GM19468 (cell line): ENCODE measurements at regions not wholly inside any gene's neighbourhood (a gene's known extent, or its start where the extent isn't known, plus 50 kb on each side); places are given as distances from the start of the nearest gene placed in this dataset.
"Not testable (repeated sequence)": the region's sequence is repeated elsewhere in the genome, so short reads cannot be mapped to it uniquely, and the experiment has no call there.

Experiments used
- ATAC-seq: cut with Tn5 transposase; IDR thresholded peaks from one replicate; pipeline ENCODE4 v1.9.1; 2021; ENCODE audit warnings: mild to moderate bottlenecking, moderate library complexity, moderate number of reproducible peaks; ENCODE audit not compliant: unreplicated experiment; ENCODE audit errors: extremely low read depth

GRCh38 chr2:121818546-121818945 lies 63.1 kb downstream of the TSN start:
- ATAC-seq = peak; percentile 58

GRCh38 chr2:121819846-121820245 lies 64.4 kb downstream of the TSN start:
- ATAC-seq = no peak

GRCh38 chr2:121821476-121822158 lies 66.2 kb downstream of the TSN start:
- ATAC-seq = no peak

- ATAC-seq = no peak
Measured at GRCh38 chr2:121824264-121824663, 68.8 kb downstream of the TSN start.

- ATAC-seq = no peak
Measured at GRCh38 chr2:121825003-121825950, 69.8 kb downstream of the TSN start.

GRCh38 chr2:121826036-121826435 lies 70.6 kb downstream of the TSN start:
- no peak for ATAC-seq

- ATAC-seq = no peak
Measured at GRCh38 chr2:121828281-121828731, 72.9 kb downstream of the TSN start.

GRCh38 chr2:121830809-121831208 lies 75.4 kb downstream of the TSN start:
- no peak for ATAC-seq

GRCh38 chr2:121831841-121832240 lies 76.4 kb downstream of the TSN start:
- no peak for ATAC-seq

GRCh38 chr2:121832412-121833357 lies 77.2 kb downstream of the TSN start:
- ATAC-seq = no peak

- ATAC-seq = no peak
Measured at GRCh38 chr2:121833358-121833723, 77.9 kb downstream of the TSN start.

GRCh38 chr2:121836611-121837010 lies 81.2 kb downstream of the TSN start:
- ATAC-seq = no peak

GRCh38 chr2:121837591-121837990 lies 82.1 kb downstream of the TSN start:
- ATAC-seq = no peak

- ATAC-seq = no peak
Measured at GRCh38 chr2:121838551-121838950, 83.1 kb downstream of the TSN start.

GRCh38 chr2:121839584-121839983 lies 84.1 kb downstream of the TSN start:
- ATAC-seq = no peak

- no peak for ATAC-seq
Measured at GRCh38 chr2:121849236-121849635, 93.8 kb downstream of the TSN start.

- not testable (repeated sequence) for ATAC-seq
Measured at GRCh38 chr2:121853149-121853548, 97.7 kb downstream of the TSN start.

GRCh38 chr2:121855510-121855909 lies 100.1 kb downstream of the TSN start:
- no peak for ATAC-seq

- ATAC-seq = no peak
Measured at GRCh38 chr2:121856360-121856759, 100.9 kb downstream of the TSN start.

- no peak for ATAC-seq
Measured at GRCh38 chr2:121858369-121858768, 102.9 kb downstream of the TSN start.
